GM21528 (cell line): ENCODE measurements at regions not wholly inside any gene's neighbourhood (a gene's known extent, or its start where the extent isn't known, plus 50 kb on each side); places are given as distances from the start of the nearest gene placed in this dataset.

Experiments
- ATAC-seq: cut with Tn5 transposase; IDR thresholded peaks from one replicate; pipeline ENCODE4 v1.9.1; 2021; ENCODE audit warnings: mild to moderate bottlenecking, moderate library complexity; ENCODE audit not compliant: unreplicated experiment, low FRiP score

DNA sequence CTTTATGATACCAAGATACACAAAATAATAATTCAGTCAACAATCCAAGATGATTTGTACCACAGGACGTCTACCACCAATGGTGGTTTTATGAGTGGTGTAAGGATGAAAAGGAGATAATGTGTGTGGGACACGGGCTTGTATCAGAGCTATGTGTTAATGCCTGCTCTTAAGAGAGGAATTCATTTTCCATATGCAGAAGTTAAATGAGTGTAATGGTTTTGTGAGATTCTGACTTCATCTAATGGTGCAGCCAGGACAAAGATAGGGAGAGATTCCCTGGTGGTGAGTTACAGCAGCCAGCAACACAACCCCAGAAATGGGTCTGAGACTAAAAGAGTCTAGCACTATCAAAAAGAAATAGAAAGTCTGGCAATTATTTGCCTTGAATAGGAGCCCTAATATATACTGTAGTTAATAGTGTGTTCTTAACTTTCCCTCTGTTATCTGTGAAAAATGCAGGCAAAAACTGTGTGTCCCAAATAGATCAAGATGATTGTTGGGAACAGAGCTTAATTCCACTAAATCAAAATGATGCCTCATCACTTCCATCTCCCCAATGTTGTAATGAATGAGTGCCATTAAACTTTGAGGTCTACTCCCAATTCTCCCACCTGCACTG, 455.0 kb upstream of the TCF4 start:
- ATAC-seq = no peak

DNA sequence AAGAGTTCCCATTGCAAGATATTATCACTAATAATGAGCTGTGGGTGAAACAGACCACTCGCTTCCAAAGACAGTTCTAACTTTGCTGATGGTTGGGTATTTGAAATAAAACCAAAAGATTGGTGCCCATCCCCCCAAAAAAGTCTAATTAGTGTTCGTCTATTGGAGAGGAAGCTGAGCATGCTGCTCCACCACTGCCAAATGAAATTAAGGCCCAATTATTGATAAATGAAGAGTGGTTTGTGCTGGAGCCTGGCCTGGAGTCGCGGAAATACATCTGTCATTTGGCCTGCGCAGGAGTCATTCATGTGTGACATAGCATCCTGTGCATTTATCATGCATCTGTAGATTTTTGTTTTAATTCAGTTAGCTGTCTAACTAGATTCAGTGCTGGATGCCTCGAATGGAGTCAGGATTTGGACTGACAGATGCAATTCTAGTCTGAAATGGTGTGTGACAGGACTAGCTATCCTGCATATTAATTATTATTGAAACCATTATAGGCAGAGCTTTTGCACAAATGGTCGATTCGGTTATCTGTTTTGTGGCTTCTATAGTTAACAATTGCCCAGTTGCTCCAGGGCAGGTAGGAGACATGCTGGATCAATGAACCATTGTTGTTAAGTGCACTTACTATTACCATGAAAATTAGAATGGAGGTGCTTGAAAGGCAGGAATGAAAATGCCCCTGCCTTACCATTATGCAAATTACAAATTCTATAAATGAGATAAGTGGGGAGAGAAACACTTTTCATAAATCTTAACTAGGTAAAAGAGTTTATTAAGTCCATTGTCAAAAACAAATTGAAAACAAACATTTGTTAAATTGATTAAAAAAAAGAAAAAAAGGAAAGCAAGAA, 450.4 kb upstream of the TCF4 start:
- ATAC-seq = no peak

DNA sequence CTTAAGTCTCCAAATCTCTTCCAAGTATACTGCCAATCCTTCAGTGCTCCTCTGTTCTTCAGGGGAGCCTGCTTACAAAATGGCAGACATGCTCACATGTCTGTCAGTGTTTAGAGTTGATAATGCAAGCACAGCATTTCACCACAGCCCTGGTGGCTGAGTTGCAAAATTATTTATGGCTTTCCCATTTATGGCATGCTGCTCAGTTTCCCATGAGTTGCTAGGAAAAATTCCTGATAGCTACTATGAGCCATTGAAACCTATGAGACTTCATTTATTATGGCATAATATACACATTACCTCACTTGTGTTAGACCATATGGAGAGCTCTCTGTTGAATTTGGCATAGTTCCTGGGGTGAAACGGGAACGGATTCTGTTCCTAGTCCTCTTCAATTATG, 448.7 kb upstream of the TCF4 start:
- no peak for ATAC-seq

DNA sequence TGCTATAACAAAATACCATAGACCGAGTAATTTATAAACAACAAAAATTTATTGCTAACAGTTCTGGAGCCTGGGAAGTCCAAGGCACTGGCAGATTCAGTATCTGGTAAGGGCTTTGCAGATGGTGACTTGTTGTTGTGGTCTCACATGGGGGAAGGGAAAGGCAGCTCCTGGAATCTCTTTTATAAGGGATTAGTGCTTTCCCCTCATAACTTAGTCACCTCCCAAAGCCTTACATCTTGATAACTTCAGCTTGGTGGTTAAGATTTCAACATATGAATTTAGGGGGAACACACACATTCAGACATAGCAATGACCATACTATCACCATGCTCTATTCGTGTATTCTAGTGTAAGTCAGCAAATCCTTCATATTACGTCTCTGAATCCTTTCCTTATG, 447.6 kb upstream of the TCF4 start:
- ATAC-seq = no peak

DNA sequence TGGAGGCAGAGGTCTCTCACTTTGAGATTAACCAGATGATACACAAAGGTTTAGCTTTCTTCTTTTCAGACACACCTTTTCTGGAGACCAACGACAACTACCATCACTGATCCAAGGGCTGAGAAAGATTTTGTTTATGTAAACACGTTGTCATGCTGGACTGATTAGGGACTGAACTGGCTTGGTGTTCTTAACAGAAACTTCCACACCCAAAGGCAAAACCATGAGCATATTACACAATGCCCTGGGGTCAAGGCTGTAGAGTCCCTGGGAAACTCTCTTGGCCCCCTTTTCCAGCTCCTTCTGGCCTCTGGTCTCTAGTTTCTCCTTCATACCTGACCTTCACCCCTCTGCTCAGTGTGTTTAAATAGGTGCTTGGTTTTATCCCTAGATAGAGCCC, 447.0 kb upstream of the TCF4 start:
- ATAC-seq = no peak

DNA sequence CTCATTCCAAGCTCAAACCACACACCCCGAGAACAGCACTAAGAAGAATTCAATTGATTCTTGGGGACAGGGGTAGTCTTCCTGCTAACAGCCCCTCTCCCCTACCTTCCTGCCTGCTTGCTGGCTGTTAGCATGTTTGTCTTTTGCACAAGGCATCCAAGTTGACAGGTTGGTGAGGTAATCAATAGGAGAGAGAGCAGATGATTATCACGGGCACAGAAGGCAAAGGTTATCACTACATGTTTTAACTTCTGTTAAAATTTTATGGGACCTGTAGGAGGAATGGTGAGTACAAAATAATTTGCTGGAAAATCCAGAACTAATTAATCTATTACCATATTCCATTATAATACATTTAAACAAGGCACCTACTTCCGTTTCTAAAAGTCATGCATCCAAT, 442.1 kb upstream of the TCF4 start:
- ATAC-seq = no peak

DNA sequence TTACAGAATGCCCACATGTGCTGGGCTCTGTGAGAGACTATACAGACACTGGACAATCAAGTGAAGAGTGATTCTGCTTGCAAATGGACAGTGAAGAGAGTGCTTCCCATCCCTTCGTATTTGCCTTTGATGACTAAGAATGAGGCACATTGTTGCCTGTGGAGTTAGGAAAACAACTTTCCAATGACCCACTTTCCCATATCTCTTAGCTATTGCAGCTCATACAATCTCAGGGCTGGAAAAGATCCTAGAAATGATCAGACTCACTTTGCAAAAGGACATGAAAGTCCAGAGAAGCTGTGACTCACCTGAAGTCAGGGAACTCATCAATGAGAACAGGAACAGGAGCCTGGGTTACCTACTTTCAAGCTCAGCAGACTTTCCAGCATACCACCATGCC, 440.5 kb upstream of the TCF4 start:
- no peak for ATAC-seq

DNA sequence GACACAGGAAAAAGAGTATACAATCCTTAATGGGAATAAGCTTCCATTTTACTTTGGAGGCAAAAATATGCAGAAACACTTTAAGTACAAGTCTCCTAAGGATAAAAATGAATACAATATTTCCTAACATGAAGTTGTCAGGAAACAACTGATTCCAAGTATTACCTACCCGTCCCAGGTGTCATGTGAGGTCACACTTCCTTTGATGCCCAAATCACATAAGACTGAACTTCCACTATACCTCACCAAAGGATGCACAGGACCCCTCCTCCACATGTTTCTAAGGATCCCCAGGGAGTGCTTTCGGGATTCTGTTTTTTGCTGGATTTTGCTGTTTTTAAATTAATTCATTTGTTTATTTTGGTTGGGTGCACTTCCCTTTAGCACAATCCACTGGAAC, 438.5 kb upstream of the TCF4 start:
- no peak for ATAC-seq

DNA sequence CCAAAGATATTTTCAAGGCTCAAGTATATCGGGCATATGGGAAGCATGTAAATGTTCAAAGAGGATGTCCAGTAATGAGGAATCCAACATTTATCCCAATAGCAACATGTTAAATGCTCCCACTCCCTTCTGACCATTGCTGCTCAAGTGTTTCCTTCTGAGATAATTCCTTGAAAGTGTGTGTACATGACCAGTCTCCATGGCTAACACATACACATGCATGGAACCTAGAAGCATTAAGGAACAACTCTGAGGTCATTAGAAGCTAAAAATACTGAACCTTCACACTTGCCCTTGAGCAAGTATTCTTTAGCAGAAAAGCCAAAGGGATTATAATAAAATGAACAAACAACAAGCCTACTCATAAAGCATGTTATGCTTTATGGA, 433.8 kb upstream of the TCF4 start:
- no peak for ATAC-seq

DNA sequence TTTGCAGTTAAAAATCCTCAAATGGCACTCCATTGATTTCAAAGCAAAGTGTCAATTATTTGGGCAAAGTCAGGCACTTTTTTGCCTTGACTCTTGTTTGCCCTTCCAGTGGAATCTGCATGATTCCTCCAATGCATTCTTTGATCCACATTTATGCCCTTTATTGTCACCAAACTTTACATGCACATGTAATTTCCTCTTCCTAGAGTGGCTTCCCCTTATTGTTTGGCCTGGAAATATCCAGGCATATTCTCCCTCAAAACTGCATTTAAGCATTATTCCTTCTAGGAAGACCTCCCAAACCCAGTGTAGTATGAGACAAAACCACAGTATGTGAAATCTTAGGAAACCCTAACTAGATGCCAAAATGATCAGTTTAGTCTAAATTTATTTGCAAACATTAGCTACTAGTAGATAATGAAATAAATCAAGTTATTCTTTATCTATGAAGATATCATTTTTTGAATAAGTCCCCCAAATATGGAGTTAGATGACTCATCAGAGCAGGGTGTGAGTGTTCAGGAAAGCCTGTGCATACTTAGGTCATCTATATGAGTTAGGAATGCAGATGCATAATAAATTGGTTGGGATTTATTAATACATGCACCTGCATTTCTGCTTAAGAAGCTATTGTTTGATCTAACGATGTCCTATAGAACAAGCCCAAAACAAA, 433.3 kb upstream of the TCF4 start:
- no peak for ATAC-seq

DNA sequence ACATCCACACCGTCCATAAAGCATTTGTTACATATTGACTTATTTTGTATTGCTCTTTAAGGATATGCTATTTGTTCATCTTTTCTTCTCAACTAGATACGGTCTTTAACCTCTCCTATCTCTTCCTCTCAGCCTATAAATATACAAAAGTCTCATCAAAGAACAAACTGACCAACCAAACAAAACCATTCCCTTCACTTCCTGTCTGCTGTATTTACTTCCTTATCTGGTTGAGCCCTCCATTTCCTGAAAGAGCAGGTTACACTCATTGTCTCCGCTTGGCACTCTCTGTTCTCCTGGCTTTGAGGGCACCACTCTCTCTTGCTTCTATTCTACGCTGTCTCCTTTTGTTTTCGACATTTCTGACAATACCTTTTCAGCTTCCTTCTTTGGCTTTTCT, 431.9 kb upstream of the TCF4 start:
- ATAC-seq = no peak

DNA sequence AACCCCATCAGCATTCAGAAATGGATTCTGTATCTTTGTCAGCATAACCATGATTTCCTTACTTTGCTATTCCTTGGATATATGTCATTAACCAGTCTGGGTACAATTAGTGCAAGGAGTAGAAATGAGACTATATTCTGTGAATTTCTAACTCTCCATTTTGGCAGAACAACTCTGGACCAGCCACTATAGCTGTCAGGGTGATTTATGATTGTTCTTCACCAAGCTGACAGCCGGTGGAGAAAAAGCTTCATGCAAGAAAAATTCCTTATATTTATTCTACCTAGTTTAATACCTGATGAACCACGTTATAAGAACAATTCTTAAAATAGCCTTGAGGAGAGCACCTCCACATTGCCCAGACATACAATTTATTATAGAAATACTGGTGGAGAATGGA, 431.2 kb upstream of the TCF4 start:
- ATAC-seq = no peak

DNA sequence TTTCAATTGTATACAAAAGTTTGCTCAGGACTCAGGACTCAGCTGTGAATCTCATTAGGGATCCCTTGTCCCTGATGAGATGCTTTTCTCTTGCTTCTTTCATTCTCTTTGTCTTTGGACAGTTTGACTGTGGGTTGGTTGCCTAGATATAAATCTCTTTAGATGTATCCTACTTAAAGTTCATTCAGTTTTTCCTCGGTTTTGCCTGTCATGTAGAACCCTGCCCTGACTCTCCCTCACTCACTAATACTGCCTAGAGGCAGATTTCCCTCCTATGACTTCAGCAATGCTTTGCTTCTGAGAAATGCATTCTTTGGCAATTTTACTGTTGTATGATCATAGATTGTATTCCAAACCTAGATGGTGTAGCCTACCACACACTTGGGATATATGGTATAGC, 421.4 kb upstream of the TCF4 start:
- ATAC-seq = no peak

DNA sequence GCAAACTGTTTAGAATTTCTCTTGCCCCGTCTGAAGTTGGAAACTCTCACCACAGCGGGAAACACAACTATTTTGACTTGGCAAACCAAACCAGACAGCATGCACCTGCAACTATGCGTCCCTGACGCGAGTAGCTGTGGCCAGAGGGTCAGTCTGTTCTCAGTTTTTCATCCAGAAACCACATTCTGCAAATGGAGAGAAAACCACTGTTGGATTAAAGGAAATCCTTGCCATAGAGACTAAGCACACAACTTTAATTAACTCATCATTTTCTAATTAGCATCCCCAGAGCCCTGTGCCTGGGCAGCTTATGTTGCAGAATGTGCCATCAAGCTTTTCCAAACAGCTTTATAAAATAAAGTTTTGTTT, 415.7 kb upstream of the TCF4 start:
- no peak for ATAC-seq

DNA sequence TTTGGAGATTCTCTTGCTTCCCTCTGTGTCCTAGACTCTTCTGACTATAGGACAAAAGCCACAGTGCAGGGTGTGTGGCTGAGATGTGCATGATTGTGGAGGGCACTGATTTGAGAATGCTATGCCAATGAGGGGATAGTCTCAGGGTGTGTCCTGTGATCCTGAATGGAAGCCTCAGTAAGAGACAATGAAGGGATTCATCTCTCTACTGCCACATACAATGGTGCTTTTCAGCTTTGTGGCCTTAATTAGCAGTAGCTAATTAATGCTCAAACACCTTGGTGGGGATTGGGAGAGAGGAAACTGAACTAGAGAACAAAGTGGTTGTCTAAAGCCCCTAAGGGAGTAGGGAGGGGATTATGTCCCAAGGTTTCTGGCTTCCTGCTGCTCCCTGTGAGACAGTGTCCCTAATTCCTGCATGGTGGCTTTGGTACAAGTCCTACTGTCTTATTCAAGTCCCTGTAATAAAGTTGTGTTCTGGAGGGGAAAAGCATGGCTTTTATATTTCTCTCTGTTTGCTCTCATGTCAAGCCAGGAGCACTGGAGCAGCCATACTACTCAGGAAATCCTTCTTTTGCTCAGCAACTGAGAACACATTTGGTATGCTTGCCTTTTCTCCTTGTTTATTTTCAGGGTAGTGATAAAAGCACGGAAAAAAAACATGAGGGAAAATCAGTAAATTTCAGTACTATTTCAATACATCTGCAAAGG, 415.2 kb upstream of the TCF4 start:
- ATAC-seq = no peak

DNA sequence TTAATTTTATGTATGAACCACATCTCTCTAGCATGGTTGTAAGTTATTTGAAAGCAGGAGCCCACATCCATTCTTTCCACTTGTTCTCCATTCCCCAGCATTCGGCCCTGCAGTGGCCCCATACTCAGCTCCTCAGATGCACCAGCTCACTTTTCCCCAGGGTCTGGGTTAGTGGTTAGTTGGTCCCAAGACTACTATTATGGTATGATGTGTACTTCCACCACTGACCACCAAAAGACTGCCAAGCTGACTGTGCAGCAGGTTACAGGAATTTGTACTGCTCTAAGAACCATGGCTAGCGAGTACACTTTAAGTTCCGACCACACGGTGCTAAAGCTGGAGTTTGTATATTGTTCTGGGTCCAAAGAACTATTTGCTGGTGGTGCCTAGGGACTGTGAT, 413.6 kb upstream of the TCF4 start:
- no peak for ATAC-seq

DNA sequence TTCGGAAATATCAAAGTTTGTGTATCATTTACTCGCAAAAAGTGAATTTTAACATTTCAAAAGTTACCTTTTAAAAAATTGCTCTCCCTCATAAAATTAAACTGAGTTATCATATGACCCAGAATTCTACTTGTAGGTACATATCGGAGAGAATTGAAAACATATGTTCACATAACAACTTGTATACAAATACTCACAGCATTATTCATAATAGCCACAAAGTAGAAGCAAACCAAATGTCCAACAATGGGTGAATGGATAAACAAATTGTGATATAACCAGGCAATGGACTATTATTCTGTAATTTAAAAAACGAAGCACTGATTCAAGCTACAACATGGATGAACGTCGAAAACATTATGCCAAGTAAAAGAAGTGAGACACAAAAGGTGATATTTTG, 412.0 kb upstream of the TCF4 start:
- ATAC-seq = no peak

DNA sequence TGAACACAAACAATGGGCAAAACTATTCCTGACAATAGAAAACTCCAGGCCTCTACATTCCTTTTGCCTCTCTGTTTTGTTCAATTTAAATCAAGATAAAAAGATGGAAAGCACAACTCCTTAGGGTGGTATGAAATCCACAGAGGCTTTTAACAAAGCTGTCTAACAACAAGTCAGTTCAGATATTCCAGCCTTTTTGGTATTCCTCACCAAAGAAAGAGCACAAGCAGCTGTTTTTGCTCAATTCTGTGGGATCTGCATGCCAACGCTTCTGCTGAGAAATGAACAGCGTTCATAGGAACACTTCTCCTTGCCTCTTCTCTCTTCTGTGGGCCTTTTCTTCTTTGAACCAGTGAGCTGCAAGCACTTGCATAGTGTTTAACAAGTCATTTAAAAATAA, 411.6 kb upstream of the TCF4 start:
- ATAC-seq = no peak

DNA sequence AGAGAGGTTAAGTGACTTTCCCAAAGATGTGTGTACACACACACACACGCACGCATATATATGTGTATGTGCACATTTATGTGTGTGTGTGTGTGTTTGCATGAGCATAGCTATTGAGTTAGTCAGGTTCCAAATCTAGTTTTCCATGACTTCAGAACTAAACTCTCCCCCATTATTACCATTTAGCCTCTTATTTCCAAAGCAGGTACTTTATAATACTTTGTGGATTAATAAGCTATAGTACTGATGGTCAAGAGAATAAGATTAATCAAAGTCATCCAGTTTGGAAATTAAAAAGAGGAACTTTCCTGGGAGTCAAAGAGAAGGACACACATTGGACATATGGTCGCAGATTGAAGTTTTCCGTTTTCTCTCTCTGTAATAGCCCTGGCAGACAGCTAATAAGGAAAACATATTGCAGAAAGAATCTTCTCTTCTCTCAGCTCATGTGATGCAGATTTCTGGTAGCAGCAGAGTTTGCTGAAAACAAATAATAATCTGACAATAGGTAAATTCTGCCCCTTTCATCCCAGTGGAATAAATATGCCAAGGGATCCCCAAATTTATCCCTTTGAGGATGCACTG, 410.9 kb upstream of the TCF4 start:
- no peak for ATAC-seq

DNA sequence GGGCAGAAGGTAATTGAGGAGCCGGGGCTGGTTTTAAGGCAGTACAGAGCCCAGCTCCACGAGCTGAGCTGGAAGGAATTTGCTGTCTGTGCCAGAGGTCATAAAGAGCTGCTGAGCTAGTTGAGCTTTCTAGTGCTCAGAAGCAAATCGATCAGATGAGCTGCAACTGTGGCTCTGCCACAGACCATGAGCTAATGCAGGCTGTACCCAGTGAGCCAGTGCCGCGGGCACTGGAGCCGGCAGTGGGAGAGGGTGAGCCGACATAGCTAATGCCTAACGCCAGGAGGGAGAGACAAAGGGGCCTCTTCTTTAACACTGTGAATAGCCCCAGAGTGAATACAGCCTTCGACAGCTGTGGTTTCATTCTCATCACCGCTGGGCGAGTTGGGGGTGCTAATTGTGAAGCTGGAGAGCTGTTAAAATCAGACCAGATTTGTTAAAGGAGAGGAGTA, 410.1 kb upstream of the TCF4 start:
- no peak for ATAC-seq

DNA sequence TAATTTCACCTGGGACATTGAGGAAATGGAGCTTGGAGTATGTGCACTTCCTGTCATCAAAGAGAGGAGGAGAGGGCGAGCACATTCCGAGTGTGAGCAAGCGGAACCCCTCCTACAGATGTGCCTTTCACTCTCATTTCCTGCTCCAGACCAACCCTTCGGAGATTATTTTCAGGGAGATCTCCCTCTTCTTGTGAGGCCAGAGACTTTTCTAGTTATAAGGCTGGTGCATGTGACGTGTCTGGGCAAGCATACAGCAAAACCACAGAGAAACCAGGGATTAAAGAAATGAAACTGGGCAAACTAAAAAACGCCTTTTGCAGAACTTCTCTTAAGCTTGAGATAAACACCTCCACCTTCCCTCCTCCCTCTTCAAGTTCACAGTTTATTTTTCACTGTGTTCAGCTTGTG, 409.2 kb upstream of the TCF4 start:
- no peak for ATAC-seq
